KMS-11 (cell line): ENCODE measurements at regions not wholly inside any gene's neighbourhood (a gene's known extent, or its start where the extent isn't known, plus 50 kb on each side); places are given as distances from the start of the nearest gene placed in this dataset.

Experiments used
- H2AFZ ChIP-seq: fragments of 200-600 bp; sonication (generic); 2 replicates; pipeline ENCODE4 v1.6.1; 2016; ENCODE audit warnings: antibody characterized with exemption, mixed run types, low read depth
- H3K27ac ChIP-seq: fragments of 200-600 bp; sonication (generic); 2 replicates; pipeline ENCODE4 v1.6.1; 2016; ENCODE audit warnings: mild to moderate bottlenecking, mixed run types
- H3K27me3 ChIP-seq: fragments of 200-600 bp; sonication (generic); 2 replicates; pipeline ENCODE4 v1.6.1; 2017; ENCODE audit warnings: mild to moderate bottlenecking, low read depth, mixed run types, moderate library complexity; ENCODE audit not compliant: insufficient read depth
- H3K36me3 ChIP-seq: fragments of 200-600 bp; sonication (generic); 2 replicates; pipeline ENCODE4 v1.6.1; 2017; ENCODE audit warnings: mild to moderate bottlenecking, mixed run types; ENCODE audit not compliant: insufficient read depth
- H3K4me1 ChIP-seq: fragments of 200-600 bp; sonication (generic); 2 replicates; pipeline ENCODE4 v1.6.1; 2016; ENCODE audit warnings: mild to moderate bottlenecking, low read depth, mixed run types; ENCODE audit not compliant: poor library complexity, severe bottlenecking
- H3K4me2 ChIP-seq: fragments of 200-600 bp; sonication (generic); 2 replicates; pipeline ENCODE4 v1.7.0; 2016; ENCODE audit warnings: mild to moderate bottlenecking, mixed run types
- H3K4me3 ChIP-seq: fragments of 200-600 bp; sonication (generic); IDR thresholded peaks from 2 replicates; pipeline ENCODE4 v1.6.1; 2017; ENCODE audit warnings: low read depth, low read length, mixed read lengths; ENCODE audit not compliant: insufficient read depth
- H3K79me2 ChIP-seq: fragments of 200-600 bp; sonication (generic); 2 replicates; pipeline ENCODE4 v1.6.1; 2016; ENCODE audit warnings: low read depth, mixed run types; ENCODE audit not compliant: insufficient read depth
- H3K9ac ChIP-seq: fragments of 200-600 bp; sonication (generic); 2 replicates; pipeline ENCODE4 v1.6.1; 2016; ENCODE audit warnings: mild to moderate bottlenecking, mixed run types
- H4K20me1 ChIP-seq: fragments of 200-600 bp; sonication (generic); 2 replicates; pipeline ENCODE4 v1.6.1; 2016; ENCODE audit warnings: mild to moderate bottlenecking, mixed run types; ENCODE audit not compliant: insufficient read depth
- TF ChIP-seq, protein P1 (sequence below): fragments of 200-600 bp; sonication (generic); conservative IDR thresholded peaks from 2 replicates; pipeline ENCODE4 v1.6.1; 2017; ENCODE audit warnings: low read depth, mild to moderate bottlenecking, antibody characterized with exemption, low read length, moderate library complexity, mixed read lengths

DNA sequence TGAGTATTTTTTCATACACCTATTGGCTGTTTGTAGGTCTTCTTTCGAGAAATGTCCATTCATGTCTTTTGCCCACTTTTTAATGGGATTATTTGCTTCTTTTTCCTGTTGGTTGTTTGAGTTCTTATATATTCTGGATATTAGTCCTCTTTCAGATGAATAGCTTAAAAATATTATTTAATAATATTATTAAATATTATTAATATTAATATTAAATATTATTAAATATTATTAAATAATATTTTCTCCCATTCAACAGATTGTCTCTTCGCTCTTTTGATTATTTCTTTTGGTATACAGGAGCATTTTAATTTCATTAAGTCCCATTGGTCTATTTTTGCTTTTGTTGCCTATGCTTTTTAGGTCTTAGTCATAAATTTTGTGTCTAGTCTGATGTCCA is 361.9 kb downstream of the TSN start:
- Histone ChIP-seq H3K27me3 (no peaks in the 10 kb centered on the region), H3K4me1 (no peaks in the 10 kb centered on the region), H3K9ac (no peak overlapping the region), H3K79me2 (no peaks in the 10 kb centered on the region), H4K20me1 (no peaks in the 10 kb centered on the region), H3K4me2 (no peak overlapping the region), H2AFZ (no peak overlapping the region), H3K36me3 (no peaks in the 10 kb centered on the region), H3K27ac (no peak overlapping the region), H3K4me3 (no peak overlapping the region)
- TF ChIP-seq, protein P1, sequence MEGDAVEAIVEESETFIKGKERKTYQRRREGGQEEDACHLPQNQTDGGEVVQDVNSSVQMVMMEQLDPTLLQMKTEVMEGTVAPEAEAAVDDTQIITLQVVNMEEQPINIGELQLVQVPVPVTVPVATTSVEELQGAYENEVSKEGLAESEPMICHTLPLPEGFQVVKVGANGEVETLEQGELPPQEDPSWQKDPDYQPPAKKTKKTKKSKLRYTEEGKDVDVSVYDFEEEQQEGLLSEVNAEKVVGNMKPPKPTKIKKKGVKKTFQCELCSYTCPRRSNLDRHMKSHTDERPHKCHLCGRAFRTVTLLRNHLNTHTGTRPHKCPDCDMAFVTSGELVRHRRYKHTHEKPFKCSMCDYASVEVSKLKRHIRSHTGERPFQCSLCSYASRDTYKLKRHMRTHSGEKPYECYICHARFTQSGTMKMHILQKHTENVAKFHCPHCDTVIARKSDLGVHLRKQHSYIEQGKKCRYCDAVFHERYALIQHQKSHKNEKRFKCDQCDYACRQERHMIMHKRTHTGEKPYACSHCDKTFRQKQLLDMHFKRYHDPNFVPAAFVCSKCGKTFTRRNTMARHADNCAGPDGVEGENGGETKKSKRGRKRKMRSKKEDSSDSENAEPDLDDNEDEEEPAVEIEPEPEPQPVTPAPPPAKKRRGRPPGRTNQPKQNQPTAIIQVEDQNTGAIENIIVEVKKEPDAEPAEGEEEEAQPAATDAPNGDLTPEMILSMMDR = no peak

DNA sequence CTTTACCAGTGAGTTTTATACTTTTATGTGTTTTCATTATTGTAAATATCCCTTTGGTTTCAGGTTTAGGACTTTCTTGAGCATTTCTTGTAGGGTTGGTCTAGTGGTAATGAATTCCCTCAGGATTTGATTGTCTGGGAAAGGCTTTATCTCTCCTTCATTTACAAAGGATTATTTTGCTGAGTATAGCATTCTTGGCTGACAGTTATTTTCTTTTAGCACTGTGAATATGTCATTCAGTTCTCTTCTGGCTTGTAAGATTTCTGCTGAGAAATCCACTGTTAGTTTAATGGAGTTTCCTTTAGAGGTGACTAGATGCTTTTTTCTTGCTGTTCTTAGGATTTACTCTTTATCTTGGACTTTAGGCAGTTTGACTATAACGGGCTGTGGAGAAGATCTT is 373.9 kb downstream of the TSN start:
- H3K9ac ChIP-seq = no peak overlapping the region
- H3K36me3 ChIP-seq = no peaks in the 10 kb centered on the region
- no peak overlapping the region for H3K27ac ChIP-seq
- TF ChIP-seq, protein P1 = no peak
- H3K79me2 ChIP-seq = no peaks in the 10 kb centered on the region
- H3K4me1 ChIP-seq = no peaks in the 10 kb centered on the region
- H2AFZ ChIP-seq = no peak overlapping the region
- no peak overlapping the region for H3K4me2 ChIP-seq
- no peak overlapping the region for H3K4me3 ChIP-seq
- H3K27me3 ChIP-seq = no peaks in the 10 kb centered on the region
- H4K20me1 ChIP-seq = no peaks in the 10 kb centered on the region

DNA sequence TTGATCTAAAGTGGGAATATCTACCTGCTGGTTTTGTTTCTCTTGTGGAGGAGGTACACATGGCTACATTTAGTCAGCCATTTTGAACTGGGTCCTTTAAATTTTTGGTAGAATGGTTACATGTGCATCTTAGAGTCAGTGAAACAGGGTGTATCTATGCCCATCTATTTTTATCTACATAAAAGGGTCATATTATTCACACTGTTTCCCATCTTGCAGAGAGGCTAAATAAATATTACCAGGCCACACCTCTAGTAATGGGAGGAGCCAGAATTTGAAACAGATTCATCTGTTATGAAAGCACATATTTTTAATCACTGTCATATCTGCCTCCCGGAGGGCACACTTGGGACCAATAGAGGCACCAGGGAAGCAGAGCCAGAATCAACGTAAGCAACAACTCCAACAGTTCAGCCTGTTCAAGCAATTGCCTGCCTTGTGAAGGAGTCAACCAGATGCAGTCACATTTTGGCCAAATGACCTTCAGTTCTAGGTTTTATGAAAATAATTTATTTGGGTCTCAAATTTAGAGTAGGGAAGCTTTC is 376.8 kb downstream of the TSN start:
- Histone ChIP-seq H3K79me2 (no peaks in the 10 kb centered on the region), H3K4me3 (no peak overlapping the region), H3K27ac (no peak overlapping the region), H2AFZ (no peak overlapping the region), H3K4me1 (no peaks in the 10 kb centered on the region), H3K27me3 (no peaks in the 10 kb centered on the region), H3K36me3 (no peaks in the 10 kb centered on the region), H4K20me1 (no peaks in the 10 kb centered on the region), H3K9ac (no peak overlapping the region), H3K4me2 (no peak overlapping the region)
- TF ChIP-seq, protein P1 = no peak

DNA sequence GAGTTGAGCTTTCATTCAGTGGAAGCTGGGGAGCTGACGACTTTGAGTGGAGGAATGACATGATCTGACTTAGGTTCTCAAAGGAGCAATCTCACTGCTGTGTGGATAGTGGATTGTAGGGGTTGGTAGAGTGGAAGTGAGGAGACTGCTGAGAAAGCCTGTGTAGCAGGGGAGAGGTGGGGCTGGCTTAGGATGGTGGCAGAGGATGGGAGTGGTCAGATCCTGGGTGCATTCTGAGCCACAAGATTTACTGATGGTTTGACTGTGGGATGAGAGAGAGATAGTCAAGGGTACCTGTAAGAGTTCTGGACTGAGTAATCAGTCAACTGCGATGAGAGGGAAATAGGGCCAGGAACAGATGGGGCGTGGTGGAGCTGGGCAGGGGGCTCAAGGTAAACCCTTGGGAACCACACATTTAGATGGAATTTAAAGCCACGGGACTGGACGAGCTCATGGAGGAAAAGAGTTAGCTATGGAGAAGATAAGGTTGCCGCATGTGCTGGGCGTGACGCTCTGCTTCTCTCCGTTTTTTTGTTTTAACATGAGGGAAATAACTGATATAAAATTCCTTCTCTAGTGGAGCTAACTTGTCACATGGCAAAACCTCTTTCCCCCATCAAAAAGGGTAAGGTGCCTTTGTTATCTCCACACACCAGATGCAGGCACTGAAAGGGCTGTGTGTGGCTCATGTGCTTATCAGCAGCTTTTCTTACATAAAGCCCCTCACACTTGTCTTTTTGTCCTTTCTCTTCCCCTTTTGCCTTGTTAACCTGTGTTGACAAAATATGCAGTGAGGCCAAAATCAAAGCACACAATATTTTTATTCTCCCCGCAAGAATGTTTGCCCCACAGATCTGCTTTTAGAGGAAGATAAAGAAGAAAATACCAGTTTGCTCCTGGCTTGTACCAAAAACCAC is 379.8 kb downstream of the TSN start:
- no peak overlapping the region for H2AFZ ChIP-seq
- H3K36me3 ChIP-seq = no peaks in the 10 kb centered on the region
- TF ChIP-seq, protein P1 = no peak
- H3K79me2 ChIP-seq = no peaks in the 10 kb centered on the region
- H3K4me2 ChIP-seq = no peak overlapping the region
- no peaks in the 10 kb centered on the region for H3K27me3 ChIP-seq
- no peaks in the 10 kb centered on the region for H3K4me1 ChIP-seq
- no peak overlapping the region for H3K9ac ChIP-seq
- no peaks in the 10 kb centered on the region for H4K20me1 ChIP-seq
- H3K4me3 ChIP-seq = no peak overlapping the region
- H3K27ac ChIP-seq = no peak overlapping the region
